Fibroblast of lung (primary cell): ENCODE measurements at regions not wholly inside any gene's neighbourhood (a gene's known extent, or its start where the extent isn't known, plus 50 kb on each side); places are given as distances from the start of the nearest gene placed in this dataset.

Source experiments
- EZH2 ChIP-seq: IDR thresholded peaks from 2 replicates; pipeline ENCODE4 v1.5.1; 2012; ENCODE audit warnings: low read length, control low read depth, mild to moderate bottlenecking; ENCODE audit errors: missing control alignments
- TF ChIP-seq, protein P1 (sequence below), 2 donors: IDR thresholded peaks in 1 of 2; conservative IDR thresholded peaks in 1 of 2; 1 replicate in 1 of 2; 2 replicates in 1 of 2; pipeline ENCODE4 v1.5.1; 2011 to 2012; ENCODE audit warnings: low read length in 2 of 2, control low read depth in 1 of 2, inconsistent platforms in 1 of 2, low read depth in 1 of 2, mild to moderate bottlenecking in 1 of 2

DNA sequence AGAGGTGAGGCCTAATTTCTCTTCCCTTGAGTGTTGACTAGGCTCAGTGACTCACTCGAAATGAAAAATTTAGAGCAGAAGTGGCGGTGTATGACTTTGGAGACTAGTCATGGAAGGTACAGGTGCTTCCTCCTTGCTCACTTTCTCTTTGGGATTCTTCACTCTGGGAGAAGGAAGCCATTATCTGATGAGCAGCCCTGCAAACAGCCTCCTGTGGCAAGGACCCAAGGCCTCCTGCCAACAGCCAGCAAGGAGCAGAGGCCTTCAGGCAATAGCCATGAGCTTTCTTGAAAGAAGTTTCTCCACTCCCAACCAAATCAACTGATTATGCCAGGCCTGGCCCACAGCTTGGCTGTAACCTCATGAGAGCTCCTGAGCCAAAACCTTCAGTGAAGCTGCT, 369.6 kb upstream of the VWC2 start:
- TF ChIP-seq, protein P1, sequence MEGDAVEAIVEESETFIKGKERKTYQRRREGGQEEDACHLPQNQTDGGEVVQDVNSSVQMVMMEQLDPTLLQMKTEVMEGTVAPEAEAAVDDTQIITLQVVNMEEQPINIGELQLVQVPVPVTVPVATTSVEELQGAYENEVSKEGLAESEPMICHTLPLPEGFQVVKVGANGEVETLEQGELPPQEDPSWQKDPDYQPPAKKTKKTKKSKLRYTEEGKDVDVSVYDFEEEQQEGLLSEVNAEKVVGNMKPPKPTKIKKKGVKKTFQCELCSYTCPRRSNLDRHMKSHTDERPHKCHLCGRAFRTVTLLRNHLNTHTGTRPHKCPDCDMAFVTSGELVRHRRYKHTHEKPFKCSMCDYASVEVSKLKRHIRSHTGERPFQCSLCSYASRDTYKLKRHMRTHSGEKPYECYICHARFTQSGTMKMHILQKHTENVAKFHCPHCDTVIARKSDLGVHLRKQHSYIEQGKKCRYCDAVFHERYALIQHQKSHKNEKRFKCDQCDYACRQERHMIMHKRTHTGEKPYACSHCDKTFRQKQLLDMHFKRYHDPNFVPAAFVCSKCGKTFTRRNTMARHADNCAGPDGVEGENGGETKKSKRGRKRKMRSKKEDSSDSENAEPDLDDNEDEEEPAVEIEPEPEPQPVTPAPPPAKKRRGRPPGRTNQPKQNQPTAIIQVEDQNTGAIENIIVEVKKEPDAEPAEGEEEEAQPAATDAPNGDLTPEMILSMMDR (conservative IDR thresholded peaks at IDR 0.05 in 1 of 2, IDR thresholded peaks at IDR 0.05 in 1 of 2; ENCODE audit: low read depth in 1 of 2, low read length in 2 of 2) = no peak
- no peak for TF ChIP-seq EZH2
